HUDEP-2 (cell line): ENCODE measurements at regions not wholly inside any gene's neighbourhood (a gene's known extent, or its start where the extent isn't known, plus 50 kb on each side); places are given as distances from the start of the nearest gene placed in this dataset.
"Not testable (repeated sequence)": the region's sequence is repeated elsewhere in the genome, so short reads cannot be mapped to it uniquely, and the experiment has no call there.

Source experiments
- DNase-seq, 76 experiments: peaks; one replicate each; lab custom pipeline; 2025; ENCODE audit not compliant: unreplicated experiment in 76 of 76; lab: John Stamatoyannopoulos, UW

- not testable (repeated sequence) for DNase-seq
Observed at GRCh38 chrY:26372480-26372879, 750.6 kb downstream of the CDY1 start.

- DNase-seq = no peak
Observed at GRCh38 chrY:26408671-26409328, 786.9 kb downstream of the CDY1 start.

GRCh38 chrY:26409329-26409712 lies 787.4 kb downstream of the CDY1 start:
- no peak for DNase-seq
